Hepatocyte (in vitro differentiated cells): ENCODE measurements at regions not wholly inside any gene's neighbourhood (a gene's known extent, or its start where the extent isn't known, plus 50 kb on each side); places are given as distances from the start of the nearest gene placed in this dataset.

Experiments used
- EZH2 ChIP-seq: fragments of 200-600 bp; sonication (generic); IDR thresholded peaks from 2 replicates; pipeline ENCODE4 v1.6.1; 2016; ENCODE audit warnings: antibody characterized with exemption, mild to moderate bottlenecking, borderline replicate concordance
- EZH2phosphoT487 ChIP-seq: fragments of 200-600 bp; sonication (generic); IDR thresholded peaks from one replicate; pipeline ENCODE4 v1.6.1; 2018; ENCODE audit warnings: antibody characterized with exemption, mild to moderate bottlenecking, low read depth, moderate library complexity; ENCODE audit not compliant: unreplicated experiment, severe bottlenecking
- TF ChIP-seq, protein P1 (sequence below): fragments of 200-600 bp; sonication (generic); IDR thresholded peaks from 2 replicates; pipeline ENCODE4 v1.5.1; 2016; ENCODE audit warnings: antibody characterized with exemption, mild to moderate bottlenecking; ENCODE audit not compliant: poor library complexity

DNA sequence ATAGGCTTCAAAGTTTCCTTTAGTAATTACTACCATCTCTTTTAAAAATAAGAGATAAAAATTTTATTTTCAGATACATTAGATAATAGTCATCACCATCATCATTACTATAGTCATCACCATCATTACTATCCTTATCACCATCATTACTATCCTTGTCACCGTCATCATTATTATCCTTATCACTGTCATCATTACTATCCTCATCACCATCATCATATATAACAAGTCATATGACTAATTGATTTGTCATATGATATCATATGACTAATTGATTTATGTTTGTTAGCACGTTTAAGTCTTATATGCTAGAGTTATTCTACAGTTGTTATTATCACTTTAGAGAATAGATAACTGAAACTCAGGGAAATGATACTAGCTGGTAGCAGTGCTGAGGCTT, 382.1 kb upstream of the CDH18 start:
- TF ChIP-seq, protein P1, sequence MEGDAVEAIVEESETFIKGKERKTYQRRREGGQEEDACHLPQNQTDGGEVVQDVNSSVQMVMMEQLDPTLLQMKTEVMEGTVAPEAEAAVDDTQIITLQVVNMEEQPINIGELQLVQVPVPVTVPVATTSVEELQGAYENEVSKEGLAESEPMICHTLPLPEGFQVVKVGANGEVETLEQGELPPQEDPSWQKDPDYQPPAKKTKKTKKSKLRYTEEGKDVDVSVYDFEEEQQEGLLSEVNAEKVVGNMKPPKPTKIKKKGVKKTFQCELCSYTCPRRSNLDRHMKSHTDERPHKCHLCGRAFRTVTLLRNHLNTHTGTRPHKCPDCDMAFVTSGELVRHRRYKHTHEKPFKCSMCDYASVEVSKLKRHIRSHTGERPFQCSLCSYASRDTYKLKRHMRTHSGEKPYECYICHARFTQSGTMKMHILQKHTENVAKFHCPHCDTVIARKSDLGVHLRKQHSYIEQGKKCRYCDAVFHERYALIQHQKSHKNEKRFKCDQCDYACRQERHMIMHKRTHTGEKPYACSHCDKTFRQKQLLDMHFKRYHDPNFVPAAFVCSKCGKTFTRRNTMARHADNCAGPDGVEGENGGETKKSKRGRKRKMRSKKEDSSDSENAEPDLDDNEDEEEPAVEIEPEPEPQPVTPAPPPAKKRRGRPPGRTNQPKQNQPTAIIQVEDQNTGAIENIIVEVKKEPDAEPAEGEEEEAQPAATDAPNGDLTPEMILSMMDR = no peak
- TF ChIP-seq EZH2 (no peak), EZH2phosphoT487 (no peak)
